SK-N-SH (cell line): ENCODE measurements at regions not wholly inside any gene's neighbourhood (a gene's known extent, or its start where the extent isn't known, plus 50 kb on each side); places are given as distances from the start of the nearest gene placed in this dataset.

ENCODE experiments used
- CTCF ChIA-PET: fragments of 300-600, 350-600 bp; formaldehyde crosslinking; extraction: SDS; loops from one replicate; lab custom pipeline; 2021; lab: Yijun Ruan, JAX
- POLR2A ChIA-PET: fragments of 350-600 bp; sonication (Branson Sonifier 250); formaldehyde crosslinking; extraction: SDS; loops from one replicate; lab custom pipeline; 2020; ENCODE audit warnings: antibody characterized with exemption, inconsistent platforms; lab: Yijun Ruan, JAX
- DNase-seq: peaks from one replicate; pipeline ENCODE4 v3.0.0; 2012
- H2AFZ ChIP-seq: fragments of 200-600 bp; sonication (generic); 2 replicates; pipeline ENCODE4 v1.8.1; 2016; ENCODE audit warnings: antibody characterized with exemption, mild to moderate bottlenecking, low read depth
- H3F3A ChIP-seq: fragments of 200-600 bp; sonication (generic); replicated peaks from 2 replicates; pipeline ENCODE3; 2016; ENCODE audit warnings: antibody characterized with exemption, mild to moderate bottlenecking; ENCODE audit not compliant: insufficient read depth
- H3K27ac ChIP-seq, 2 experiments: fragments of 200-500 bp in 1 of 2; fragments of 200-600 bp in 1 of 2; sonication (Bioruptor generic) in 1 of 2; sonication (generic), shearing (Covaris generic) in 1 of 2; 2 replicates each; pipeline versions ENCODE4 v1.5.1 to v1.6.1; 2014 to 2016; ENCODE audit warnings: low read depth in 2 of 2, inconsistent platforms in 1 of 2, low read length in 1 of 2, mild to moderate bottlenecking in 1 of 2, mixed read lengths in 1 of 2
- H3K27me3 ChIP-seq: fragments of 200-600 bp; sonication (generic), shearing (Covaris generic); 2 replicates; pipeline ENCODE4 v1.6.1; 2016; ENCODE audit warnings: mixed run types; ENCODE audit not compliant: insufficient read depth
- H3K36me3 ChIP-seq, 2 experiments: fragments of 200-500 bp in 1 of 2; fragments of 200-600 bp in 1 of 2; sonication (Bioruptor generic) in 1 of 2; sonication (generic) in 1 of 2; replicated peaks in 1 of 2; 2 replicates each; pipeline versions ENCODE3 to v1.5.1; 2014 to 2016; ENCODE audit warnings: low read length in 1 of 2, mild to moderate bottlenecking in 1 of 2; ENCODE audit not compliant: insufficient read depth in 2 of 2, control insufficient read depth in 1 of 2
- H3K4me1 ChIP-seq, 2 experiments: fragments of 200-500 bp in 1 of 2; fragments of 200-600 bp in 1 of 2; sonication (Bioruptor generic) in 1 of 2; sonication (generic), shearing (Covaris generic) in 1 of 2; 2 replicates each; pipeline versions ENCODE4 v1.5.1 to v1.6.1; 2014 to 2016; ENCODE audit warnings: low read depth in 1 of 2, low read length in 1 of 2, mixed run types in 1 of 2; ENCODE audit not compliant: insufficient read depth in 2 of 2, control insufficient read depth in 1 of 2
- H3K4me2 ChIP-seq: fragments of 200-600 bp; sonication (generic), shearing (Covaris generic); 2 replicates; pipeline ENCODE4 v1.6.1; 2017; ENCODE audit warnings: mixed run types
- H3K4me3 ChIP-seq, 2 experiments: fragments of 200-500 bp in 1 of 2; fragments of 200-600 bp in 1 of 2; sonication (Bioruptor generic) in 1 of 2; sonication (generic), shearing (Covaris generic) in 1 of 2; 2 replicates each; pipeline versions ENCODE4 v1.5.1 to v1.8.1; 2014 to 2016; ENCODE audit warnings: low read depth in 2 of 2, inconsistent platforms in 1 of 2, low read length in 1 of 2, mild to moderate bottlenecking in 1 of 2, mixed read lengths in 1 of 2, moderate library complexity in 1 of 2
- H3K79me2 ChIP-seq: fragments of 200-600 bp; sonication (generic); 2 replicates; pipeline ENCODE4 v1.8.1; 2017; ENCODE audit warnings: mild to moderate bottlenecking; ENCODE audit not compliant: insufficient read depth
- H3K9ac ChIP-seq: fragments of 200-600 bp; sonication (generic); 2 replicates; pipeline ENCODE4 v1.6.1; 2017; ENCODE audit warnings: mixed run types
- H3K9me2 ChIP-seq: fragments of 200-600 bp; sonication (generic); 2 replicates; pipeline ENCODE4 v1.6.1; 2017; ENCODE audit warnings: mixed run types
- H3K9me3 ChIP-seq: fragments of 200-600 bp; sonication (generic); 2 replicates; pipeline ENCODE4 v1.6.1; 2017; ENCODE audit warnings: mixed run types, mild to moderate bottlenecking, moderate library complexity
- H4K20me1 ChIP-seq: fragments of 200-600 bp; sonication (generic); 2 replicates; pipeline ENCODE4 v1.6.1; 2017; ENCODE audit warnings: mild to moderate bottlenecking, mixed run types; ENCODE audit not compliant: insufficient read depth
- CHD2 ChIP-seq: fragments of 150-350 bp; IDR thresholded peaks from 2 replicates; pipeline ENCODE4 v1.6.1; 2018; ENCODE audit warnings: low read length; ENCODE audit not compliant: partially characterized antibody
- ELF1 ChIP-seq: IDR thresholded peaks from 2 replicates; pipeline ENCODE4 v1.4.0; 2012
- EZH2phosphoT487 ChIP-seq: fragments of 200-600 bp; sonication (generic); IDR thresholded peaks from 2 replicates; pipeline ENCODE4 v1.6.1; 2017; ENCODE audit warnings: low read depth, mixed run types, mild to moderate bottlenecking, antibody characterized with exemption, moderate library complexity, borderline replicate concordance
- FOSL2 ChIP-seq: IDR thresholded peaks from 2 replicates; pipeline ENCODE4 v1.4.0; 2012; ENCODE audit warnings: low read depth, mild to moderate bottlenecking, moderate library complexity, borderline replicate concordance
- FOXJ3 ChIP-seq: sonication (generic); formaldehyde crosslinking; IDR thresholded peaks from 2 replicates; pipeline ENCODE4 v1.5.1; 2020; ENCODE audit warnings: mild to moderate bottlenecking, missing genetic modification reagents
- GATA2 ChIP-seq: sonication (generic); formaldehyde crosslinking; IDR thresholded peaks from 2 replicates; pipeline ENCODE4 v1.5.0; 2020; ENCODE audit warnings: mild to moderate bottlenecking, missing genetic modification reagents
- JUND ChIP-seq: IDR thresholded peaks from 2 replicates; pipeline ENCODE4 v1.4.0; 2012
- MEF2A ChIP-seq: IDR thresholded peaks from 2 replicates; pipeline ENCODE4 v1.4.0; 2012; ENCODE audit warnings: low read depth, borderline replicate concordance
- NFIC ChIP-seq: IDR thresholded peaks from 2 replicates; pipeline ENCODE4 v1.4.0; 2012; ENCODE audit warnings: borderline replicate concordance
- RAD21 ChIP-seq: IDR thresholded peaks from 2 replicates; pipeline ENCODE4 v1.6.1; 2012; ENCODE audit warnings: mild to moderate bottlenecking, low read length
- RCOR1 ChIP-seq: fragments of 150-350 bp; IDR thresholded peaks from 2 replicates; pipeline ENCODE4 v1.6.1; 2017; ENCODE audit warnings: antibody characterized with exemption, low read length
- RFX5 ChIP-seq: IDR thresholded peaks from 2 replicates; pipeline ENCODE4 v1.6.1; 2012; ENCODE audit warnings: mild to moderate bottlenecking, improper control_type of control experiment, low read length
- RXRA ChIP-seq: IDR thresholded peaks from 2 replicates; pipeline ENCODE4 v1.4.0; 2012; ENCODE audit warnings: low read depth, mild to moderate bottlenecking, borderline replicate concordance
- TAF1 ChIP-seq: IDR thresholded peaks from 2 replicates; pipeline ENCODE4 v1.6.1; 2012; ENCODE audit warnings: low read depth, mild to moderate bottlenecking, low read length, moderate library complexity, borderline replicate concordance
- TCF12 ChIP-seq: IDR thresholded peaks from 2 replicates; pipeline ENCODE4 v1.4.0; 2012
- TEAD4 ChIP-seq: IDR thresholded peaks from 2 replicates; pipeline ENCODE4 v1.4.0; 2012; ENCODE audit warnings: mild to moderate bottlenecking, borderline replicate concordance; ENCODE audit not compliant: insufficient read depth
- WGBS: methylation state at CpG from one replicate; pipeline ENCODE4 v1.1.6; 2017; ENCODE audit warnings: low lambda C conversion rate; 5-methylcytosine and 5-hydroxymethylcytosine counted together
- TF ChIP-seq, protein P1 (sequence below): IDR thresholded peaks from 2 replicates; pipeline ENCODE4 v1.4.0; 2012; ENCODE audit warnings: low read depth, borderline replicate concordance
- TF ChIP-seq, protein P2 (sequence below): fragments of 150-350 bp; IDR thresholded peaks from 2 replicates; pipeline ENCODE4 v1.6.1; 2017; ENCODE audit warnings: antibody characterized with exemption, low read length, low read depth, borderline replicate concordance
- TF ChIP-seq, protein P3 (sequence below): fragments of 150-350 bp; IDR thresholded peaks from 2 replicates; pipeline ENCODE4 v1.6.1; 2016; ENCODE audit warnings: mild to moderate bottlenecking, low read depth, low read length

DNA sequence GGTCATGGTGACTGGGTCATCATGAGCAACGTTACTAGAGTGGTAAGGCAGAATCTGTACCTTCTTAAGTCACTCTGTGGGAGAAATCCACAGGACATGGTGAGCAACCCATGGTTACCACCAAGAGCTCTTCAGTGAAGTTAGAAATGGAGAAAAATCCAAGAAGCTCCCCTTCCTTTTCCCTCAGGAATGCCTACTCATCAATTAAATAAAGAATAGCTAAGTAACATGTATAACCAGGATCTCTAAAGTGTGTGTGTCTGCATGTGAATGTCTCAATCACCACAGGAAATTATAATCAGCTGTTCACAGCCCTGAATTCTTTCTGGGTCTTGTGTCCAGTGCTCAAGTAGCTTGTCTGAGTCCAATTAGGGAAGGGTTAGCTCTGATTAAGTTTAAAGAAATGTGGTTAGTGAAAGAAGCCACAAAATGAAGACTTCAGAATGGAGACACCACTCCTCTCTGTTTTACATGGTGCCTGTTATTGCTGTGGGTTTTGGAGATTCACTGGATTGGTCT is 73.2 kb downstream of the SEM1 start:
- POLR2A ChIA-PET = no interaction called here
- Histone ChIP-seq H3K36me3 (no peaks in the 10 kb centered on the region), H3K79me2 (no peaks in the 10 kb centered on the region), H3K27me3 (no peaks in the 10 kb centered on the region), H3K4me2 (no peak overlapping the region), H3K9ac (no peak overlapping the region), H3F3A (no peaks in the 10 kb centered on the region), H2AFZ (no peak overlapping the region), H3K27ac (no peak overlapping the region), H3K9me2 (no peaks in the 10 kb centered on the region), H3K4me1 (no peaks in the 10 kb centered on the region)
- 24% methylated on average over 1 of the region's 1 CpG for WGBS
- DNase-seq = no peak
- TF ChIP-seq MEF2A (no peak), TAF1 (no peak), ELF1 (no peak), RXRA (no peak), GATA2 (no peak), NFIC (no peak), RFX5 (no peak), TCF12 (no peak)
- TF ChIP-seq, all 33 proteins: peak for 0
- H4K20me1 ChIP-seq = no peaks in the 10 kb centered on the region
- H3K4me3 ChIP-seq = no peak overlapping the region
- CTCF ChIA-PET = no interaction called here
- H3K9me3 ChIP-seq = no peaks in the 10 kb centered on the region

DNA sequence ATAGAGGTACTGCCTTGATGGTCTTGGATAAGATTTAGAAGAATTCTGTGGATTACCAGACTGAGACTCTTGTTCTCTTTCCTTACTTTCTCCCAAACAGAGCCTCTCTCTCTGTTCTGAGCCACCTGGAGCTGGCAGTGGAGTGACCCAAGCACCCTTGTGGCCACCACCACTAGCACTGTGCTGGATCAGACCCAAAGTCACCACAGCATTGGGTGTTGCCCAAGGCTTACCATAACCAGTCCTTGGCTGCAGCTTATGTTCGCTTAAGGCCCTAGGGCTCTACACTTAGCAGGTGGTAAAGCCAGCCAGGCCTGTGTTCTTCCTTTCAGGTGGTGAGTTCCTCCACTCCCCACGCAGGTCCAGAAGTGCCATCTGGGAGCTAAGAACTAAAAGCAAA is 79.8 kb downstream of the SEM1 start:
- Histone ChIP-seq H3K4me3 (no peak overlapping the region), H3K9me3 (no peaks in the 10 kb centered on the region), H3K79me2 (no peaks in the 10 kb centered on the region), H3K9ac (no peak overlapping the region), H3K4me2 (no peak overlapping the region), H3K27ac (no peak overlapping the region), H2AFZ (no peak overlapping the region), H3K36me3 (no peaks in the 10 kb centered on the region), H3K27me3 (no peaks in the 10 kb centered on the region), H4K20me1 (no peaks in the 10 kb centered on the region), H3F3A (no peaks in the 10 kb centered on the region), H3K4me1 (no peaks in the 10 kb centered on the region), H3K9me2 (no peaks in the 10 kb centered on the region)
- CTCF ChIA-PET = interaction anchor here (0.6 to 2.3 kb wide), 5 partner anchors 16 to 398 kb away, joined by 3 to 5 read pairs (median 4); no protein-coding TSS in a partner anchor
- POLR2A ChIA-PET = no interaction called here
- TF ChIP-seq JUND (no peak), RCOR1 (no peak), ELF1 (no peak), EZH2phosphoT487 (no peak), CHD2 (no peak), TEAD4 (no peak), FOSL2 (no peak), RAD21 (no peak), FOXJ3 (CRISPR knock-in tag) (no peak), RXRA (no peak)
- TF ChIP-seq, protein P1, sequence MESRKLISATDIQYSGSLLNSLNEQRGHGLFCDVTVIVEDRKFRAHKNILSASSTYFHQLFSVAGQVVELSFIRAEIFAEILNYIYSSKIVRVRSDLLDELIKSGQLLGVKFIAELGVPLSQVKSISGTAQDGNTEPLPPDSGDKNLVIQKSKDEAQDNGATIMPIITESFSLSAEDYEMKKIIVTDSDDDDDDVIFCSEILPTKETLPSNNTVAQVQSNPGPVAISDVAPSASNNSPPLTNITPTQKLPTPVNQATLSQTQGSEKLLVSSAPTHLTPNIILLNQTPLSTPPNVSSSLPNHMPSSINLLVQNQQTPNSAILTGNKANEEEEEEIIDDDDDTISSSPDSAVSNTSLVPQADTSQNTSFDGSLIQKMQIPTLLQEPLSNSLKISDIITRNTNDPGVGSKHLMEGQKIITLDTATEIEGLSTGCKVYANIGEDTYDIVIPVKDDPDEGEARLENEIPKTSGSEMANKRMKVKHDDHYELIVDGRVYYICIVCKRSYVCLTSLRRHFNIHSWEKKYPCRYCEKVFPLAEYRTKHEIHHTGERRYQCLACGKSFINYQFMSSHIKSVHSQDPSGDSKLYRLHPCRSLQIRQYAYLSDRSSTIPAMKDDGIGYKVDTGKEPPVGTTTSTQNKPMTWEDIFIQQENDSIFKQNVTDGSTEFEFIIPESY = no peak
- TF ChIP-seq, protein P2, sequence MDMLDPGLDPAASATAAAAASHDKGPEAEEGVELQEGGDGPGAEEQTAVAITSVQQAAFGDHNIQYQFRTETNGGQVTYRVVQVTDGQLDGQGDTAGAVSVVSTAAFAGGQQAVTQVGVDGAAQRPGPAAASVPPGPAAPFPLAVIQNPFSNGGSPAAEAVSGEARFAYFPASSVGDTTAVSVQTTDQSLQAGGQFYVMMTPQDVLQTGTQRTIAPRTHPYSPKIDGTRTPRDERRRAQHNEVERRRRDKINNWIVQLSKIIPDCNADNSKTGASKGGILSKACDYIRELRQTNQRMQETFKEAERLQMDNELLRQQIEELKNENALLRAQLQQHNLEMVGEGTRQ = no peak
- TF ChIP-seq, protein P3, sequence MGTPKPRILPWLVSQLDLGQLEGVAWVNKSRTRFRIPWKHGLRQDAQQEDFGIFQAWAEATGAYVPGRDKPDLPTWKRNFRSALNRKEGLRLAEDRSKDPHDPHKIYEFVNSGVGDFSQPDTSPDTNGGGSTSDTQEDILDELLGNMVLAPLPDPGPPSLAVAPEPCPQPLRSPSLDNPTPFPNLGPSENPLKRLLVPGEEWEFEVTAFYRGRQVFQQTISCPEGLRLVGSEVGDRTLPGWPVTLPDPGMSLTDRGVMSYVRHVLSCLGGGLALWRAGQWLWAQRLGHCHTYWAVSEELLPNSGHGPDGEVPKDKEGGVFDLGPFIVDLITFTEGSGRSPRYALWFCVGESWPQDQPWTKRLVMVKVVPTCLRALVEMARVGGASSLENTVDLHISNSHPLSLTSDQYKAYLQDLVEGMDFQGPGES = no peak
- no peak for DNase-seq
- WGBS = 36% methylated on average over 2 of the region's 2 CpGs
